GM23338 (cell line): ENCODE measurements at regions not wholly inside any gene's neighbourhood (a gene's known extent, or its start where the extent isn't known, plus 50 kb on each side); places are given as distances from the start of the nearest gene placed in this dataset.

Source experiments
- CREB1 ChIP-seq: fragments of 250-450 bp; sonication (Bioruptor Pico); IDR thresholded peaks from 2 replicates; pipeline ENCODE4 v1.5.0; 2020; ENCODE audit warnings: low read depth, mild to moderate bottlenecking, moderate library complexity
- CTCF ChIP-seq, 2 experiments: fragments of 200-600 bp in 1 of 2; sonication (generic) in 1 of 2; conservative IDR thresholded peaks; 2 replicates each; pipeline versions ENCODE4 v1.5.1 to v1.6.1; 2016 to 2017; ENCODE audit warnings: antibody characterized with exemption in 2 of 2, low read depth in 2 of 2, mild to moderate bottlenecking in 2 of 2, moderate library complexity in 1 of 2
- ETS1 ChIP-seq: IDR thresholded peaks from 2 replicates; pipeline ENCODE4 v1.6.1; 2016; ENCODE audit warnings: antibody characterized with exemption
- EZH2 ChIP-seq: fragments of 200-600 bp; sonication (generic); IDR thresholded peaks from one replicate; pipeline ENCODE4 v1.8.0; 2017; ENCODE audit warnings: antibody characterized with exemption, mild to moderate bottlenecking, low read depth; ENCODE audit not compliant: unreplicated experiment
- EZH2phosphoT487 ChIP-seq: fragments of 200-600 bp; sonication (generic); IDR thresholded peaks from one replicate; pipeline ENCODE4 v1.8.1; 2018; ENCODE audit warnings: antibody characterized with exemption; ENCODE audit not compliant: unreplicated experiment
- JUNB ChIP-seq: IDR thresholded peaks from one replicate; pipeline ENCODE4 v1.6.1; 2016; ENCODE audit warnings: antibody characterized with exemption; ENCODE audit not compliant: unreplicated experiment
- NANOG ChIP-seq: IDR thresholded peaks from 2 replicates; pipeline ENCODE4 v1.6.1; 2016; ENCODE audit warnings: antibody characterized with exemption, borderline replicate concordance
- POLR2AphosphoS5 ChIP-seq: IDR thresholded peaks from 2 replicates; pipeline ENCODE4 v1.6.1; 2016; ENCODE audit warnings: antibody characterized with exemption, low read depth
- REST ChIP-seq: IDR thresholded peaks from one replicate; pipeline ENCODE4 v1.6.1; 2018; ENCODE audit warnings: antibody characterized with exemption; ENCODE audit not compliant: unreplicated experiment
- STAT1 ChIP-seq: IDR thresholded peaks from one replicate; pipeline ENCODE4 v1.6.1; 2016; ENCODE audit warnings: antibody characterized with exemption; ENCODE audit not compliant: unreplicated experiment
- ZNF114 ChIP-seq: fragments of 250-450 bp; sonication (Bioruptor Pico); IDR thresholded peaks from 2 replicates; pipeline ENCODE4 v1.5.0; 2020; ENCODE audit warnings: mild to moderate bottlenecking, moderate library complexity
- ZNF331 ChIP-seq: fragments of 250-450 bp; sonication (Bioruptor Pico); IDR thresholded peaks from 2 replicates; pipeline ENCODE4 v1.5.0; 2020; ENCODE audit warnings: low read depth, mild to moderate bottlenecking, moderate library complexity

GRCh38 chr6:163651426-163651825 lies 236.9 kb downstream of the QKI start:
- TF ChIP-seq CTCF (conservative IDR thresholded peaks at IDR 0.05; ENCODE audit: low read depth in 2 of 2) (no peak), JUNB (no peak), EZH2phosphoT487 (no peak), EZH2 (no peak), POLR2AphosphoS5 (no peak), ZNF331 (no peak), CREB1 (no peak), REST (no peak), STAT1 (no peak), ETS1 (no peak), NANOG (no peak), ZNF114 (no peak)
